Adrenal gland (tissue), 9 donors: ENCODE measurements at regions not wholly inside any gene's neighbourhood (a gene's known extent, or its start where the extent isn't known, plus 50 kb on each side); places are given as distances from the start of the nearest gene placed in this dataset.

Source experiments
- DNase-seq, 7 donors: peaks; one replicate each; pipeline ENCODE4 v3.0.0-alpha.2; 2019 to 2020
- H3K27ac ChIP-seq, 5 donors: fragments of 200-600 bp; sonication (generic) in 4 of 5; 1 replicate in 3 of 5; 2 replicates in 2 of 5; pipeline versions ENCODE4 v1.5.1 to v1.8.0; 2016 to 2020; ENCODE audit warnings: mild to moderate bottlenecking in 1 of 5
- H3K27me3 ChIP-seq: fragments of 200-600 bp; 2 replicates; pipeline ENCODE4 v1.8.0; 2021
- H3K36me3 ChIP-seq, 2 donors: fragments of 200-600 bp; replicated peaks in 1 of 2; 1 replicate in 1 of 2; 2 replicates in 1 of 2; pipeline versions ENCODE4 v1.5.1 to v1.8.0; 2018 to 2022
- H3K4me1 ChIP-seq, 2 donors: fragments of 200-600 bp; replicated peaks in 1 of 2; 1 replicate in 1 of 2; 2 replicates in 1 of 2; pipeline versions ENCODE4 v1.5.1 to v1.8.0; 2018 to 2021
- H3K4me3 ChIP-seq, 4 donors: fragments of 200-600 bp; sonication (generic) in 3 of 4; one replicate each; pipeline ENCODE4 v1.5.1; 2016 to 2018
- H3K9me3 ChIP-seq, 3 donors: fragments of 200-600 bp; sonication (generic) in 1 of 3; replicated peaks in 1 of 3; 1 replicate in 2 of 3; 2 replicates in 1 of 3; pipeline versions ENCODE4 v1.5.1 to v1.8.0; 2016 to 2021
- POLR2A ChIP-seq, 2 donors: fragments of 450-650 bp; IDR thresholded peaks; one replicate each; pipeline ENCODE4 v1.6.1; 2017; ENCODE audit warnings: antibody characterized with exemption in 2 of 2, mild to moderate bottlenecking in 2 of 2, moderate library complexity in 1 of 2
- WGBS, 4 donors: extraction: QIAGEN DNeasy Blood & Tissue Kit in 2 of 4; methylation state at CpG; one replicate each; pipeline versions ENCODE4 v1.1.5 to v1.1.7; 2013 to 2017; 5-methylcytosine and 5-hydroxymethylcytosine counted together
- intact Hi-C, 2 donors: fragments of 100-400 bp; cut with DNase I; formaldehyde crosslinking; loops; one replicate each; pipeline versions ENCODE4 v1.14.1 to v1.15.0; 2022 to 2023
- TF ChIP-seq, protein P1 (sequence below), 6 experiments: fragments of 450-650 bp in 4 of 6; fragments of 200-600 bp in 2 of 6; sonication (generic) in 1 of 6; IDR thresholded peaks; 1 replicate in 5 of 6; 2 replicates in 1 of 6; pipeline versions ENCODE4 v1.5.1 to v1.8.0; 2016 to 2021; ENCODE audit warnings: antibody characterized with exemption in 6 of 6, mild to moderate bottlenecking in 2 of 6, moderate library complexity in 1 of 6
- donor health status: healthy with polysubstance abuse.
- donor health status: Bipolar disorder and iron deficiency.
- donor health status: DM: yes; HTN: yes; CAD: no.
- donor health status: DM: no; HTN: no; CAD: no.
- donor health status: DM: no; HTN: no; CAD: no.

- intact Hi-C loops: no loop called here
Measured at GRCh38 chr6:145022199-145022796, 713.0 kb downstream of the EPM2A start.

DNA sequence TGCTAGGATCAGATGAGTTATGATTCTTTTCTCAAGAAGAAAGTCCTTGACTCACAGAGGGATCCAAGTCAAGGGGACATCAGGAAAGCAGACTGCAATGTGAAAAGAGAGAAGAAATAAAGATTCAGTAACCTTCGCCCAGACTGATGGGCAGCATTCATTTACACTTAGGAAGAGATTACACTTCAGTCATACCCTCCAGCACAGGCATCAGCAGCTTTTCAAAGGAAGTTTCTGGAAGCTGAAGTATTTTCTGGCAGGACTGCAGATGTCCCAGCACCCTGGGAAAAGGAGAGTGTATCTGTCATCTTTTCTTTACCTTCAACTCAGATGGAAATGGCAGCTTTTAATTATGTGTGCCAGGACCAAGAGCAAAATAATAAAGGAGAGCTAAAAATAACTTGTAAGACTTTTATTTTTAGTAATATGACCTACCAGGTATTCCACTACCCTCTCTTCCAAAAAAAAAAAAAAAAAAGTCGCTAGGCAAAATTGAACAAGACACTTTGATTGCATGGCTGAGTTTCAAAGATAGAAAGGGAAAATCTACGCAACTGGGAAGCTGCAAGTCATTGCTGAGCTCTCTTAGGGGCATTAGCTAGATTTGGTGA, 712.1 kb downstream of the EPM2A start:
- Histone ChIP-seq H3K27me3 (no peaks in the 10 kb centered on the region), H3K9me3 (no peaks in the 10 kb centered on the region), H3K4me1 (no peaks in the 10 kb centered on the region), H3K27ac (no peak overlapping the region), H3K4me3 (no peak overlapping the region), H3K36me3 (no peaks in the 10 kb centered on the region)
- DNase-seq: no peak
- WGBS, 4 donors: 77 to 86% (median 81%) methylated on average over 3 of the region's 3 CpGs
- intact Hi-C loops: no loop called here
- TF ChIP-seq POLR2A (IDR thresholded peaks at IDR 0.05): no peak
- TF ChIP-seq, protein P1, sequence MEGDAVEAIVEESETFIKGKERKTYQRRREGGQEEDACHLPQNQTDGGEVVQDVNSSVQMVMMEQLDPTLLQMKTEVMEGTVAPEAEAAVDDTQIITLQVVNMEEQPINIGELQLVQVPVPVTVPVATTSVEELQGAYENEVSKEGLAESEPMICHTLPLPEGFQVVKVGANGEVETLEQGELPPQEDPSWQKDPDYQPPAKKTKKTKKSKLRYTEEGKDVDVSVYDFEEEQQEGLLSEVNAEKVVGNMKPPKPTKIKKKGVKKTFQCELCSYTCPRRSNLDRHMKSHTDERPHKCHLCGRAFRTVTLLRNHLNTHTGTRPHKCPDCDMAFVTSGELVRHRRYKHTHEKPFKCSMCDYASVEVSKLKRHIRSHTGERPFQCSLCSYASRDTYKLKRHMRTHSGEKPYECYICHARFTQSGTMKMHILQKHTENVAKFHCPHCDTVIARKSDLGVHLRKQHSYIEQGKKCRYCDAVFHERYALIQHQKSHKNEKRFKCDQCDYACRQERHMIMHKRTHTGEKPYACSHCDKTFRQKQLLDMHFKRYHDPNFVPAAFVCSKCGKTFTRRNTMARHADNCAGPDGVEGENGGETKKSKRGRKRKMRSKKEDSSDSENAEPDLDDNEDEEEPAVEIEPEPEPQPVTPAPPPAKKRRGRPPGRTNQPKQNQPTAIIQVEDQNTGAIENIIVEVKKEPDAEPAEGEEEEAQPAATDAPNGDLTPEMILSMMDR (IDR thresholded peaks at IDR 0.05): no peak

More at GRCh38 chr6:145022199-145022796, 713.0 kb downstream of the EPM2A start:
- Histone ChIP-seq H3K9me3 (no peaks in the 10 kb centered on the region), H3K4me3 (no peak overlapping the region), H3K4me1 (no peaks in the 10 kb centered on the region), H3K36me3 (no peaks in the 10 kb centered on the region), H3K27ac (no peak overlapping the region), H3K27me3 (no peaks in the 10 kb centered on the region)
- 76 to 83% (median 78%) methylated on average over 3 of the region's 3 CpGs for WGBS, 4 donors
- DNase-seq: no peak
- no peak for TF ChIP-seq POLR2A (IDR thresholded peaks at IDR 0.05)
- TF ChIP-seq, protein P1 (IDR thresholded peaks at IDR 0.05): no peak

GRCh38 chr6:145025488-145025887, 709.8 kb downstream of the EPM2A start:
- H3K4me3 ChIP-seq: no peak overlapping the region
- TF ChIP-seq, protein P1 (IDR thresholded peaks at IDR 0.05): no peak
- TF ChIP-seq POLR2A (IDR thresholded peaks at IDR 0.05): no peak
- no peaks in the 10 kb centered on the region for H3K4me1 ChIP-seq
- no peaks in the 10 kb centered on the region for H3K36me3 ChIP-seq
- no peak overlapping the region for H3K27ac ChIP-seq
- no peaks in the 10 kb centered on the region for H3K27me3 ChIP-seq
- intact Hi-C loops: no loop called here
- WGBS, 4 donors: 78 to 82% (median 81%) methylated on average over 2 of the region's 2 CpGs
- no peak for DNase-seq
- H3K9me3 ChIP-seq: no peaks in the 10 kb centered on the region

DNA sequence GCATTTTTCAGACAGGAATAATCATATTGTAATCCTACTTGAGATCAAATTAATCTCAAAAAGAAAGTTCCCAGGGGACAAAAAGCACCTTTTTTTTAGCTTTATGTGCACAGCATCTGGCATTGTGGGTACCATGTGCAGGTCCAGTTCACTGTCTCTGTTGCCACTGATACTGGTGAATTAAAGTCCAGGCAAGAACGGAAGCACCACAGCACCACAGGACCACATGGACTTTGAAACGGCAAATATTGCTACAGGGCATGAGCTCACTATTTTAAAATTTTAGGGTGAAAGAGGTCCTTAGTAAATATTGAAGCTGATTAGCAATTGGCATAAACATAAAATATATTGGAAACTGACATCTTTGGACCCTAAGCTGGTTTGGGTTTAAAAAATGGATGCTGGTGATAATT, 709.0 kb downstream of the EPM2A start:
- no peaks in the 10 kb centered on the region for H3K9me3 ChIP-seq
- no peaks in the 10 kb centered on the region for H3K36me3 ChIP-seq
- intact Hi-C loops: no loop called here
- 89 to 95% (median 92%) methylated on average over 2 of the region's 2 CpGs for WGBS, 4 donors
- H3K4me3 ChIP-seq: no peak overlapping the region
- H3K4me1 ChIP-seq: no peaks in the 10 kb centered on the region
- no peak overlapping the region for H3K27ac ChIP-seq
- TF ChIP-seq, protein P1 (IDR thresholded peaks at IDR 0.05): no peak
- TF ChIP-seq POLR2A (IDR thresholded peaks at IDR 0.05): no peak
- H3K27me3 ChIP-seq: no peaks in the 10 kb centered on the region
- DNase-seq: no peak
